ENCODE measurements at regions not wholly inside any gene's neighbourhood (a gene's known extent, or its start where the extent isn't known, plus 50 kb on each side); places are given as distances from the start of the nearest gene placed in this dataset.

GRCh38 chr16:80055831-80056230 is 455.3 kb upstream of the MAF start:
- TF ChIP-seq ZNF384 (IDR thresholded peaks at IDR 0.05) = no peak
- no peak for TF ChIP-seq ARNT (IDR thresholded peaks at IDR 0.05)
- TF ChIP-seq SUZ12 (IDR thresholded peaks at IDR 0.05) = no peak
- no peak for TF ChIP-seq BHLHE40 (IDR thresholded peaks at IDR 0.05; ENCODE audit: borderline replicate concordance)
- TF ChIP-seq NFRKB (IDR thresholded peaks at IDR 0.05) = no peak
- TF ChIP-seq SP1 (IDR thresholded peaks at IDR 0.05) = no peak
- TF ChIP-seq FOXK2 (IDR thresholded peaks at IDR 0.05) = no peak
- TF ChIP-seq FOXM1 (IDR thresholded peaks at IDR 0.05; ENCODE audit: borderline replicate concordance) = no peak
- no peak for TF ChIP-seq TARDBP (IDR thresholded peaks at IDR 0.05)
- TF ChIP-seq FOXA1 (IDR thresholded peaks at IDR 0.05) = no peak
- TF ChIP-seq PKNOX1 (IDR thresholded peaks at IDR 0.05) = no peak
- no peak for TF ChIP-seq ELF4 (IDR thresholded peaks at IDR 0.05)
- TF ChIP-seq L3MBTL2 (conservative IDR thresholded peaks at IDR 0.05) = no peak
- no peak for TF ChIP-seq HDGF (IDR thresholded peaks at IDR 0.05; ENCODE audit: borderline replicate concordance)
